Ishikawa (cell line): ENCODE measurements at regions not wholly inside any gene's neighbourhood (a gene's known extent, or its start where the extent isn't known, plus 50 kb on each side); places are given as distances from the start of the nearest gene placed in this dataset.

Experiments used
- CEBPB ChIP-seq: IDR thresholded peaks from 2 replicates; pipeline ENCODE4 v1.6.1; 2012
- CREB1 ChIP-seq: IDR thresholded peaks from 2 replicates; pipeline ENCODE4 v1.6.1; 2012; ENCODE audit warnings: low read depth
- EGR1 ChIP-seq: IDR thresholded peaks from 2 replicates; pipeline ENCODE4 v1.6.1; 2012
- EP300 ChIP-seq: IDR thresholded peaks from 2 replicates; pipeline ENCODE4 v1.6.1; 2012; ENCODE audit warnings: borderline replicate concordance
- FOXM1 ChIP-seq: IDR thresholded peaks from 2 replicates; pipeline ENCODE4 v1.6.1; 2012; ENCODE audit warnings: low read depth, borderline replicate concordance
- MAX ChIP-seq: IDR thresholded peaks from 2 replicates; pipeline ENCODE4 v1.6.1; 2012
- NFIC ChIP-seq: IDR thresholded peaks from 2 replicates; pipeline ENCODE4 v1.6.1; 2012
- RAD21 ChIP-seq: IDR thresholded peaks from 2 replicates; pipeline ENCODE4 v1.6.1; 2012; ENCODE audit warnings: low read depth
- TAF1 ChIP-seq: IDR thresholded peaks from 2 replicates; pipeline ENCODE4 v1.6.1; 2012; ENCODE audit warnings: low read depth, mild to moderate bottlenecking
- TCF12 ChIP-seq: IDR thresholded peaks from 2 replicates; pipeline ENCODE4 v1.6.1; 2012; ENCODE audit warnings: low read depth
- TEAD4 ChIP-seq: IDR thresholded peaks from 2 replicates; pipeline ENCODE4 v1.6.1; 2012
- YY1 ChIP-seq: IDR thresholded peaks from 2 replicates; pipeline ENCODE4 v1.6.1; 2012; ENCODE audit warnings: low read depth
- ZBTB7A ChIP-seq: IDR thresholded peaks from 2 replicates; pipeline ENCODE4 v1.6.1; 2012; ENCODE audit warnings: low read depth
- TF ChIP-seq, protein P1 (sequence below): IDR thresholded peaks from 2 replicates; pipeline ENCODE4 v1.6.1; 2012
- TF ChIP-seq, protein P2 (sequence below): IDR thresholded peaks from 2 replicates; pipeline ENCODE4 v1.6.1; 2012; ENCODE audit warnings: low read depth, mild to moderate bottlenecking

DNA sequence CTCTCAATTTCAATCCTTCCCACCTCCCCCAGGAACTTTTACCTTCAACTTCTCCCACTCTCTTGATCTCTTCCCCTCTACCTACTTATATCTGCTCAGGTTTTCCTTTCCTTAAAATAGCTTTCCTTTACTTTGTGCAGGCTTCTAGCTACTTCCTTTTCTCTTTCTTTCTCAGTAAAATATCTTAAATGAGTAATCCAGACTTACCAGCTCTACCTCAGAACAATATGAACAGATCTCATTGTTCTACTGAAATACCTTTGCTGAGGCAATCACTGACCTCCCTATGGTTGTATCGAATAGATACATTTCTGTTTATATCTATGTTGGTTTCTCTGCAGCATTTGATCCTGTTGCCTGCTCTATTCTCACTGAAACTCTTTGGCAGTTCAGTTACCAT is 86.7 kb upstream of the WDR44 start:
- TF ChIP-seq EP300 (no peak), RAD21 (no peak), EGR1 (no peak), NFIC (no peak), FOXM1 (no peak), TCF12 (no peak), CREB1 (no peak), YY1 (no peak), MAX (no peak), ZBTB7A (no peak), CEBPB (no peak), TEAD4 (no peak), TAF1 (no peak)
- TF ChIP-seq, protein P1, sequence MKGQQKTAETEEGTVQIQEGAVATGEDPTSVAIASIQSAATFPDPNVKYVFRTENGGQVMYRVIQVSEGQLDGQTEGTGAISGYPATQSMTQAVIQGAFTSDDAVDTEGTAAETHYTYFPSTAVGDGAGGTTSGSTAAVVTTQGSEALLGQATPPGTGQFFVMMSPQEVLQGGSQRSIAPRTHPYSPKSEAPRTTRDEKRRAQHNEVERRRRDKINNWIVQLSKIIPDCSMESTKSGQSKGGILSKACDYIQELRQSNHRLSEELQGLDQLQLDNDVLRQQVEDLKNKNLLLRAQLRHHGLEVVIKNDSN: no peak
- TF ChIP-seq, protein P2, sequence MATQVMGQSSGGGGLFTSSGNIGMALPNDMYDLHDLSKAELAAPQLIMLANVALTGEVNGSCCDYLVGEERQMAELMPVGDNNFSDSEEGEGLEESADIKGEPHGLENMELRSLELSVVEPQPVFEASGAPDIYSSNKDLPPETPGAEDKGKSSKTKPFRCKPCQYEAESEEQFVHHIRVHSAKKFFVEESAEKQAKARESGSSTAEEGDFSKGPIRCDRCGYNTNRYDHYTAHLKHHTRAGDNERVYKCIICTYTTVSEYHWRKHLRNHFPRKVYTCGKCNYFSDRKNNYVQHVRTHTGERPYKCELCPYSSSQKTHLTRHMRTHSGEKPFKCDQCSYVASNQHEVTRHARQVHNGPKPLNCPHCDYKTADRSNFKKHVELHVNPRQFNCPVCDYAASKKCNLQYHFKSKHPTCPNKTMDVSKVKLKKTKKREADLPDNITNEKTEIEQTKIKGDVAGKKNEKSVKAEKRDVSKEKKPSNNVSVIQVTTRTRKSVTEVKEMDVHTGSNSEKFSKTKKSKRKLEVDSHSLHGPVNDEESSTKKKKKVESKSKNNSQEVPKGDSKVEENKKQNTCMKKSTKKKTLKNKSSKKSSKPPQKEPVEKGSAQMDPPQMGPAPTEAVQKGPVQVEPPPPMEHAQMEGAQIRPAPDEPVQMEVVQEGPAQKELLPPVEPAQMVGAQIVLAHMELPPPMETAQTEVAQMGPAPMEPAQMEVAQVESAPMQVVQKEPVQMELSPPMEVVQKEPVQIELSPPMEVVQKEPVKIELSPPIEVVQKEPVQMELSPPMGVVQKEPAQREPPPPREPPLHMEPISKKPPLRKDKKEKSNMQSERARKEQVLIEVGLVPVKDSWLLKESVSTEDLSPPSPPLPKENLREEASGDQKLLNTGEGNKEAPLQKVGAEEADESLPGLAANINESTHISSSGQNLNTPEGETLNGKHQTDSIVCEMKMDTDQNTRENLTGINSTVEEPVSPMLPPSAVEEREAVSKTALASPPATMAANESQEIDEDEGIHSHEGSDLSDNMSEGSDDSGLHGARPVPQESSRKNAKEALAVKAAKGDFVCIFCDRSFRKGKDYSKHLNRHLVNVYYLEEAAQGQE: no peak

DNA sequence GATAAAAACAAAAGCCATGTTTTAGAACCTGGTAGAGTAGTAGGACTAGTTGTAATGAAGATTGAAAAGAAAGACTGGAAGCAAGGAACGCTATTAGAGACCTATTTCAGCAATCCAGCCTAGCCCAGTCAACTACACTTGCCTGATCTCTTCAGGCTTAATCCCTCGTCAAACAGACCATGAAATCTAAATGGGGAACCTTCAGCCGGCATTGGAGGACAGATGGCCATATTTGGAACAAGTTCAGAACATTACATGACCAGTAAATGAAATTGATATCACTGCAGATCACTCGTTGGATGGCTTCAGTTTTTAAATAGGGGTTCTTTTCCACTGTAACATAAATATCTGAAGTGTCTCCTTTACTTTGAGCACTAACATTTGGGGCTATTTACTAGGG is 84.8 kb upstream of the WDR44 start:
- TF ChIP-seq NFIC (no peak), TEAD4 (no peak), TCF12 (no peak), YY1 (no peak), EP300 (no peak), FOXM1 (no peak), RAD21 (no peak), TAF1 (no peak), EGR1 (no peak), ZBTB7A (no peak), CEBPB (no peak), CREB1 (no peak), MAX (no peak)
- TF ChIP-seq, protein P2: no peak
- TF ChIP-seq, protein P1: no peak

DNA sequence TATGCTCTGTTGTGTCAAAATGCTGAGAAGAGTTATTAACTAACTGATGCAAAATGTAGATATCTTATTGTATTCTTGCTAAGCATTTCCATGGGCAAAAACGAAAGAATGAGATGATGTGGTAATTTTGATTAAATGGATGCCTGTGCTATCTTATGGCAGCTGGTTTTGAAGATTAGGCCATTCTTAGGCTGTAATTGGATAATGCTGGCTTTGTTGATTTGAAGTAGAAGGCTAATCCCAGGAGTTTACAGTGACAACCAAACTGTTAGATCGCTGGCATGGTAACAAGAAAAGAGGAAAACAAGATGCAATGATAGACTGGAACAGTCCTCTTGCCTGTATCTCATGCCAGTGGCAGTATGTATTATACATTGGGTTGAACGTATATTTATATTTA is 74.1 kb upstream of the WDR44 start:
- no peak for TF ChIP-seq MAX
- TF ChIP-seq TCF12: no peak
- TF ChIP-seq CEBPB: no peak
- TF ChIP-seq CREB1: no peak
- TF ChIP-seq TAF1: no peak
- TF ChIP-seq, protein P1: no peak
- no peak for TF ChIP-seq FOXM1
- no peak for TF ChIP-seq NFIC

GRCh38 chrX:118272242-118272641 is 73.7 kb upstream of the WDR44 start:
- TF ChIP-seq TAF1 (no peak), FOXM1 (no peak), YY1 (no peak), NFIC (no peak), MAX (no peak)

- TF ChIP-seq NFIC (no peak), FOXM1 (no peak), RAD21 (no peak), TAF1 (no peak), YY1 (no peak), EGR1 (no peak)
These were observed 59.7 kb upstream of the WDR44 start for GRCh38 chrX:118286066-118286762.
